ENCODE measurements at regions not wholly inside any gene's neighbourhood (a gene's known extent, or its start where the extent isn't known, plus 50 kb on each side); places are given as distances from the start of the nearest gene placed in this dataset.
"Not testable (repeated sequence)": the region's sequence is repeated elsewhere in the genome, so short reads cannot be mapped to it uniquely, and the experiment has no call there.

GRCh38 chr4:120290553-120290952 is 223.9 kb upstream of the MAD2L1 start:
- no peak for DNase-seq

DNA sequence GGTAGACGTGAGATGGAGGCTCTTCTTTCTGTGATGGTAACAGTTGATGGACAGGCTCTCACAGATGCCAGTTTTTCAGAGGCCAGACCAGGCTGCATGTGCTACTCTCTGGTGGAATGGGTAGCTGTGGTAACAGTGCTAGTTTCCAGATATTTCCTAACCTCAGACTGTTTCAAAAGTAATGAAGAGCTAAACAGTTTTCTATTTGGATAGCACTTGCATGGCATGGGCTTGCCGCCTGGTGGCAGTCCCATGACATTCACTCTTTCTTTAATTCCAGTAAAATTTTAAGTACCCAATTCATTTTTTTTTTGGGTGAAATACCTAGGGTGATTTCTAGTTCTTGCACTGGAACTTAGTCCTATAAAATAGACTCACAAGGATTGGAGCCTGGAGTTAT is 220.2 kb upstream of the MAD2L1 start:
- no peak for DNase-seq

GRCh38 chr4:120281581-120281980 is 214.9 kb upstream of the MAD2L1 start:
- no peak for DNase-seq

DNA sequence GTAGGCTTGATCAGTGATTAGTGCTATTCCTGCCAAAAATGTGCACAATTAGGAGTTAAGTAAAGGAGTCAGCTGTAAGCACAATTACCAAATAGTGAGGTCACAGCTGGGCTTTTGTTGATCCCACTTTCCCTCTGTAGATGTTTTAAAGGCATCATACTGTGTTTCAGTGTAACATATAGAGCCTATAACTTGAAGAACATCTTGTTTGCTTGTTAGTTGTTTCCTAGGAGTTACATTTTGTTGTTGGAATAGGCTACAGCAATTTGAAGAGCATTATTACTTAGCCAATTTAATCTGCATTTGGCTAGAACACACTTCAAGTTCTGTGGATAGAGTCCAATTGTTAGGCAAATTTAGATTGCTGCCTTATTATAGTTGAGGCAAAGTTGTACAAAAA is 210.7 kb upstream of the MAD2L1 start:
- DNase-seq: no peak

DNA sequence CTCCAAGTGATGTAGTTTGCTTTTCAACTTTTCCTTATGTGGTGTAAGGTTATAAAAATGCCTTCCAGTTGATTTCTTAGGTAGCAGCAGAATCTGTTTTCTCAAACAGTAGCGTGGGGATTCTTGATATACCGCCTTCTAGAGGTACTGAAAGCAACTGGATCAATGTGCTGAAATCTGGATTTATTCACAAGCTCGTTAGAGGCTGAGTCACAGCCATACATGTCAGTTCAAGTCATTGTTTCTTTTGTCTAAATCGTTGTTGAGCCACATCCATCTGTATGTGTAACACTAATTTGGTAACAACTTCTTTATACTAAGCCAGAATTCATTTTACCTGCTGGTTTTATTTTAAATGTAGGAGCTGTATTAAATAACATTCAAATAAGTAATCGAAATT is 200.0 kb upstream of the MAD2L1 start:
- peak; percentile 23 for DNase-seq

DNA sequence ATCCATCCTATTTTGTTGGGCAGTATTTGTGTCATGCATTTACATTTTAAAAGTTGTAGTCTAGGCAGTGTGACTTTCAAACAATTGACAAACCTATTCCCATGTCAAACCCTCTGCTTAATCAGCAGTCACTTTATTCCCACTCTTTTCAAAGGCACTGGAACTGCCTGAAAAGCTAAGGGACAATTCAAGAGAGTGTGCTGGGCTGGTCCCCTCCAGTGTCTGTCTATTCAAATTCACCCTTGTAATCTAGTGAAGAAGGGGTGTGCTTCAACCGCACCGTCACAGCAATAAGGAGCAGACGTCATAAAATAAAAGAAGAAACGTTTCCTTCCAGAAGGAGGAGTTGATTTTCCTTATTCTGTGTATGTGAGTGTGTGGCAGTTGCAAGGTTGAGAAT is 197.0 kb upstream of the MAD2L1 start:
- no peak for DNase-seq

DNA sequence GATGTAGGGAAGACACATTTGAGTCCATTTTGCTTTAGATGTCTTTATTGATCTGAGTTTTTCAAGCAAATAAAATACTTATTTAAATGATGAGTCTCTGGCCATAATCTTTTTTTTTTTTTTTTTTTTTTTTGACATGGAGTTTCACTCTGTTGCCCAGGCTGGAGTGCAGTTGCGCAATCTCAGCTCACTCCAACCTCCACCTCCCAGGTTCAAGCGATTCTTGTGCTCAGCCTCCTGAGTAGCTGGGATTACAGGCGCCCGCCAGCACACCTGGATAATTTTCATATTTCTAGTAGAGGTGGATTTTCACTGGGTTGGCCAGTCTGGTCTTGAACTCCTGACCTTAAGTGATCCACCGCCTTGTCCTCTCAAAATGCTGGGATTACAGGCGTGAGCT is 194.5 kb upstream of the MAD2L1 start:
- no peak for DNase-seq

DNA sequence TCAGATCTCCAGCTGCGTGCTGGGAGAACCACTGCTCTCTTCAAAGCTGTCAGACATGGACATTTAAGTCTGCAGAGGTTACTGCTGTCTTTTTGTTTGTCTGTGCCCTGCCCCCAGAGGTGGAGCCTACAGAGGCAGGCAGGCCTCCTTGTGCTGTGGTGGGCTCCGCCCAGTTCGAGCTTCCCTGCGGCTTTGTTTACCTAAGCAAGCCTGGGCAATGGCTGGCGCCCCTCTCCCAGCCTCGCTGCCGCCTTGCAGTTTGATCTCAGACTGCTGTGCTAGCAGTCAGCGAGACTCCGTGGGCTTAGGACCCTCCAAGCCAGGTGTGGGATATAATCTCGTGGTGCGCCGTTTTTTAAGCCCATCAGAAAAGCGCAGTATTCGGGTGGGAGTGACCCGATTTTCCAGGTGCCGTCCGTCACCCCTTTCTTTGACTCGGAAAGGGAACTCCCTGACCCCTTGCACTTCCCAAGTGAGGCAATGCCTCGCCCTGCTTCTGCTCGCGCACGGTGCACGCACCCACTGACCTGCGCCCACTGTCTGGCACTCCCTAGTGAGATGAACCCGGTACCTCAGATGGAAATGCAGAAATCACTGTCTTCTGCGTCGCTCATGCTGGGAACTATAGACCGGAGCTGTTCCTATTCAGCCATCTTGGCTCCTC is 189.6 kb upstream of the MAD2L1 start:
- DNase-seq: not testable (repeated sequence)

DNA sequence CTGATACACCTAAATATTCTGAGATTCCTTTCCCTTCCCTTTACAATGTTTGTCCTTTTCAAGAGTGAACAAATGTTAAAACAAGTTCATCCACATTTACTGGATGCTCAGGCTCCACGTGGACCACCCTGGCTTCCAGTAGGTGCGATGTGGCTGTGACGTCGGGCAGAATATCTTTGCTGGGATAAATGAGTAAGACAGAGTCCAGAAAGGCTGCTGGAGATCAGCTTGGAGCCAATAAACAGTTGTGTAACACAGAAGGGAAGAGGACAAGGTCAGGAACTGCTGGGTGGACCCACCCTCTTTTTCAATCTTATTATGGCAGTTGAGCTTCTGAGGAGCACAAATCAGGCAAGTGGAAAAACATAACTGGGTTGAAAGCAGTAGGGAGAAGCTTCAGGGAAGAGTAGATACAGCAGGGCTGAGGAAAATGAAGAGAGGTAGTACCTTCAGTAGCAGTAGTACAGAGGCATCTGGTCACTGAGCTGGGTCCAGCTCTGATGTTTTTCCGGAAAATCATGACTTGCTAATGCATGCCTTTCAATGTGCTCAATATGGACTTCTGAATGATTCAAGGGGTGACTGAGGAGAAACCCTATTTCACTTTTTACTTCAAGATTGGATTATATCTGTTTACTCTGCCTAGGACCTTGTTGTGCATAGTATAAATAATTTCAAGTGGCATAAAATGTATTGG is 171.8 kb upstream of the MAD2L1 start:
- no peak for DNase-seq

DNA sequence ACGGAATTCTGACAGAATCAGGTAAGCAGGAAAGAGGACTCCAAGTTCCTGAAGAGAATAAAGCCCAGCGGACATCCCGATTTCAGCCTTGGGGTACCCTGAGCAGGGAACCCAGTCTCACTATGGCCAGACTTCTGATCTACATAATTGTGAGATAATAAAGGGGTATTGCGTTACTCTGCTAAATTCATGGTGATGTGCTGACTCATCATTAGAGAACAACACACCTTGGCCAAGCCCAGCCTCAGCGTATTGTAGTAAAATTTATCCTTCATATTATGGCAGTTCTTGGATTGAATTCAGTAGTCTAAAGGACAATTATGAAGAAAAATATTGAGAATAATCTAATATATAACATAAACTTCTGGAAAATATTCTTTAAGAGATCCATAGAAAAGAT is 170.2 kb upstream of the MAD2L1 start:
- no peak for DNase-seq

GRCh38 chr4:120232050-120232449 is 165.4 kb upstream of the MAD2L1 start:
- peak; percentile 5 for DNase-seq

DNA sequence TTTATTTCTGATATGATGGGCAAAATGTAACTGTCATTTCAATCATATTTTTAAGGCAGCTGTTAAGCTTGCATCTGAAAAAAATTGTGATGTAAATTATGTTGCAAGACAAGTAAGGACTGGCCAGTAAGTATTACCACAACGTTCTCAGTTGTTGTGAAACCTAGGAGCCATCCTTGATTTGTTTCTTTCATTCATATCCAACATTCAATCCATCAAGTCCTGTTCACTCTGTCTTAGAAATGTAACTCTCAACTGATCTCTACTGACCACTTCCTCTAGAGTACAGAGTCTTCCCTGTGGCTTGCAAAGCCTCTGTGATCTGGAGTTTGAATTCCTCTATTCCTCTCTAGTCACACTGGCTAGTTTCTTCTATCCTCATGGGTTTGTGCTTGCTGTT is 161.4 kb upstream of the MAD2L1 start:
- peak; percentile 9 for DNase-seq

DNA sequence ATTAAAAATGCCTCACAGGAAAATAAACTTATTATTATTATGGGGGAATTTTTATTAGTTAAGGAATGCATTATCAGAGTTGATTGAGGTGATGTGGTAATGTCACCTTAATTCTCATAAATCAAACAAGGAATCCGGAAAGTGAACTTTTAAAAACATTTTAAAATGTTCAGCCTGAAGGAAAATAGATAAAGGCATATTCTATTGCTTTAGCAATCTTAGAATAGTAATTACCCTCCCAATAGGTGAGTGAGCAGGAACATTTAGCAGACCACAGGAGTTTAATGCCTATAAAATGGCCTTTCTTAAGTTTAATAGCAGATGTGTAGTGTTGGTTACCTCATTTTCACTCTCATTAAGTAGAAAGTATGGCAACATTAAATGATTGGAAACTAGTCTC is 160.9 kb upstream of the MAD2L1 start:
- DNase-seq: no peak

DNA sequence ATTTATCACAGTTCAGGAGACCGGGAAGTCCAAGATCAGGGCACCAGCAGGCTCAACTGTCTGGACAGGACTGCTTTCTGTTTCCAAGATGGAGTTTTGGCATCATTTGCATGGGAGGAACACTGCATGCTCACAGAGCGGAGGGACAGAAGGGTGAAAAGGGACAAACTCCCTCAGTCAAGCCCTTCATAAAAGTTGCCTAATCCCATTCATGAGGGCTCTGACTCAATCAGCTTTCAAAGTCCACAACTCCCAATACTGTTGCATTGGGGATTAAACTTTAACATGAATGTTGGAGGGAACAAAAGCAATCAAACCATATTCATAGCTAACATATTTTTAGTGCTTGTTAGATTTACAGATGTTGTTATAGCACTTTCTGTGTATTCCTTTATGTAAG is 158.9 kb upstream of the MAD2L1 start:
- no peak for DNase-seq

GRCh38 chr4:120218981-120219380 is 152.3 kb upstream of the MAD2L1 start:
- DNase-seq: peak; percentile 19

GRCh38 chr4:120215350-120215749 is 148.7 kb upstream of the MAD2L1 start:
- no peak for DNase-seq

DNA sequence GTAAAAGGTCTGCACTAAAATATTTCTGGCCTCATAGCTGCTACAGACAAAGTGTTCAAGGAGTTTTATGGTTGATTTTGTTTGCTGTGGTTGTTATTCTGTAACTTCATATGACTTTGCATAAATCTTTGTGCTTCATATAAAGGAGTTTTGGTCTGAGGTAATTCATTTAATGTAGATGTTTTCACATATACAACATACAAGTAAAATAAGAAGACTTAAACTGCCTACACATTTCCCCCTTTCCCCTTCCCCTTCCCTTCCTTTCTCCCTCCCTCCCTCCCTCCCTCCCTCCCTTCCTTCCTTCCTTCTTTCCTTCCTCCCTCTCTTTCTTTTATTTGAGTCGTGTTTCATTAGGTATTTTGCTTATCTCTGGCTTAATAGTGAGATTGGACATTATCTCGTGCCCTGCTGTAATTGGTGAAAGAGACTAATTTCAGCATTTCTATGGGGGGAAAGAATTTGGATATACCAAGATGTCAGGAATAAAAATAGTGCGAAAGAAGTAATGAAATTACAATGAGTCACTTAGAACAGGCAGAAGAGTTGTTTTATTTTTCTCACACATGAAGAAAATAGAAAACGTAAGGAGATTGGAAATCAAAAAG is 144.9 kb upstream of the MAD2L1 start:
- no peak for DNase-seq

DNA sequence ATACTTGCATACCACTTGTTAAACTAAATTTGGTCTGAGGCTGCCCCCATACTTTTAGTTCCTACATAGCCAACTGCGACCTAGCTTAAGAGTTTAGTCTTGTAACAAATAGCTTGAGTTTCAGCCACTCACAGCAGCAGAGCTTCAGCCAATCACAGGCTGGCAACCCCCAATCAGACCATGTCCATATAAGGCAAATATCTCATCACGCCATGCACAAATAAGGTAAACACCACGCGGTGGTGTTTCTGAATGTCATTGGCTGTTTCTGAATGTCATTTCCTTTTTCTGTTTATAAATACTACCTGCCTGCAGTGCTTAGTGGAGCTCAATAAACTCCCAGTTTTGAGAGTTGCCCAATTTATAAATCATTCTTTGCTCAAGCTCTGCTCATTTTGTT is 143.1 kb upstream of the MAD2L1 start:
- no peak for DNase-seq

- no peak for DNase-seq
Measured at GRCh38 chr4:120207021-120207420, 140.4 kb upstream of the MAD2L1 start.

- no peak for DNase-seq
Measured at GRCh38 chr4:120202222-120202621, 135.6 kb upstream of the MAD2L1 start.

DNA sequence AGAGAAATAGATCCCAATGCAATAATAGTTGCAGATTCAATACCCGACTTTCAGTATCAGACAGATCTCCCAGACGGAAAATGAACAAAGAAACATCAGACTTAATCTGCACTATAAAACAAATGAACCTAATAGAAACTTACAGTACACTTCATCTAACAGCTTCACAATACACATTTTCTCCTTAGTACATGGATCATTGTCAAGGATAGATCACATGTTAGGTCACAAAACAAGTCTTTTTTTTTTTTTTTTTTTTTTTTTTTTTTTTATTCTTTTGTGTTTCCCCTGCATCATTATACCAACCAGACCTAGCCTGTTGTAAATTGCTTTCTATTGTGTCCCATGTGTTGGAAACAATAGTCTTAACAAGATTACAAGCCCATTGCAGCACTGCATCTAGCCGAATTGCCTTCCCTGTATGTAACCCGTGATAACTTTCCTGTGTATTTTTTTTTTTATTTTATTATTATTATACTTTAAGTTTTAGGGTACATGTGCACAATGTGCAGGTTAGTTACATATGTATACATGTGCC is 134.0 kb upstream of the MAD2L1 start:
- DNase-seq: not testable (repeated sequence)

GRCh38 chr4:120198411-120198810 is 131.8 kb upstream of the MAD2L1 start:
- DNase-seq: no peak

- DNase-seq: no peak
Measured at GRCh38 chr4:120177603-120178002, 111.0 kb upstream of the MAD2L1 start.

- no peak for DNase-seq
Measured at GRCh38 chr4:120175272-120175671, 108.6 kb upstream of the MAD2L1 start.
